Transverse colon (tissue), 3 donors: ENCODE measurements at regions not wholly inside any gene's neighbourhood (a gene's known extent, or its start where the extent isn't known, plus 50 kb on each side); places are given as distances from the start of the nearest gene placed in this dataset.

Experiments
- CTCF ChIP-seq, 5 experiments: fragments of 200-600 bp in 3 of 5; fragments of 450-650 bp in 2 of 5; sonication (generic) in 3 of 5; IDR thresholded peaks; 1 replicate in 2 of 5; 2 replicates in 3 of 5; pipeline ENCODE4 v1.5.1; 2016 to 2017; ENCODE audit warnings: antibody characterized with exemption in 5 of 5, inconsistent platforms in 3 of 5, mild to moderate bottlenecking in 2 of 5, moderate library complexity in 1 of 5
- EP300 ChIP-seq: sonication (generic); formaldehyde crosslinking; IDR thresholded peaks from one replicate; pipeline ENCODE4 v1.6.1; 2017; ENCODE audit warnings: antibody characterized with exemption, low read depth

GRCh38 chr3:43787330-43787729, 96.6 kb downstream of the ABHD5 start:
- no peak for TF ChIP-seq CTCF (IDR thresholded peaks at IDR 0.05)
- no peak for TF ChIP-seq EP300
